Testis (tissue), 2 donors: ENCODE measurements at regions not wholly inside any gene's neighbourhood (a gene's known extent, or its start where the extent isn't known, plus 50 kb on each side); places are given as distances from the start of the nearest gene placed in this dataset.

ENCODE experiments used
- CTCF ChIP-seq, 3 experiments: fragments of 450-650 bp in 2 of 3; fragments of 200-600 bp in 1 of 3; sonication (generic) in 1 of 3; IDR thresholded peaks; one replicate each; pipeline ENCODE4 v1.5.1; 2016 to 2019; ENCODE audit warnings: antibody characterized with exemption in 3 of 3, mild to moderate bottlenecking in 2 of 3, moderate library complexity in 1 of 3
- POLR2A ChIP-seq: fragments of 450-650 bp; IDR thresholded peaks from one replicate; pipeline ENCODE4 v1.6.1; 2017; ENCODE audit warnings: antibody characterized with exemption, mild to moderate bottlenecking, moderate library complexity

GRCh38 chr6:4571011-4571410 is 205.2 kb upstream of the CDYL start:
- no peak for TF ChIP-seq CTCF (IDR thresholded peaks at IDR 0.05)
- TF ChIP-seq POLR2A, result no peak
